ENCODE measurements at regions not wholly inside any gene's neighbourhood (a gene's known extent, or its start where the extent isn't known, plus 50 kb on each side); places are given as distances from the start of the nearest gene placed in this dataset.

DNA sequence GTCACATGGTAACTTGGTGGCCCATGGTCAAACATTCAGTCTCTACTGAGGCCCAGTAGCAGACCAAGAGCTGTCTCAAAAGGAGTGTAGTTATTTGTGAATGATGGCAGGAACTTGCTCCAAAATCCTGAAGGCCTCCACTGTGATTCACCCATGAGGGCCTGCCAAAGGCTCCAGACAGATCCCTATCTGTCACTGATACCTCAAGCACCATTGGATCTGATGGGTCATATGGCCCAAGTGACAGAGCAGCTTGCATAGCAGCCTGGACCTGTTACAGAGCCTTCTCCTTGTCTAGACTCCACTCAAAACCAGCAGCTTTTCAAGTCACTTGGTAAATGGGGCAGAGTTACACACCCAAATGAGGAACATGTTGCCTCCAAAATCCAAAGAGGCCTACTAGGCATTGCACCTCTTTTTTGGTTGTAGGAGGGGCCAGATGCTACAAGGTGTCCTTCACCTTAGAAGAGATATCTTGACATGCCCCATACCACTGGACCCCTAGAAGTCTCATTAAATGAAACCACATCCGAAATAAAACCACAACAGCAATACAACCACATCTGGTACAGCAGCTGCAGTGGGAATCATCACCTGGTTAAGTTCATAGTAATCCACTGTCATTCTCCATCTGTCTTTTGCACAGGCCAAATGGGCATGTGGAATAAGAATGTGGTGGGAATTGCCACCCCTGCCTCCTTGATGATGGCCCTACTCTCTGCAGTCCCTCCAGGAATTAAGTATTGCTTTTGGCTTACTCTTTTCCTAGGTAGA lies 150.4 kb upstream of the MAX start:
- TF ChIP-seq, protein P1, sequence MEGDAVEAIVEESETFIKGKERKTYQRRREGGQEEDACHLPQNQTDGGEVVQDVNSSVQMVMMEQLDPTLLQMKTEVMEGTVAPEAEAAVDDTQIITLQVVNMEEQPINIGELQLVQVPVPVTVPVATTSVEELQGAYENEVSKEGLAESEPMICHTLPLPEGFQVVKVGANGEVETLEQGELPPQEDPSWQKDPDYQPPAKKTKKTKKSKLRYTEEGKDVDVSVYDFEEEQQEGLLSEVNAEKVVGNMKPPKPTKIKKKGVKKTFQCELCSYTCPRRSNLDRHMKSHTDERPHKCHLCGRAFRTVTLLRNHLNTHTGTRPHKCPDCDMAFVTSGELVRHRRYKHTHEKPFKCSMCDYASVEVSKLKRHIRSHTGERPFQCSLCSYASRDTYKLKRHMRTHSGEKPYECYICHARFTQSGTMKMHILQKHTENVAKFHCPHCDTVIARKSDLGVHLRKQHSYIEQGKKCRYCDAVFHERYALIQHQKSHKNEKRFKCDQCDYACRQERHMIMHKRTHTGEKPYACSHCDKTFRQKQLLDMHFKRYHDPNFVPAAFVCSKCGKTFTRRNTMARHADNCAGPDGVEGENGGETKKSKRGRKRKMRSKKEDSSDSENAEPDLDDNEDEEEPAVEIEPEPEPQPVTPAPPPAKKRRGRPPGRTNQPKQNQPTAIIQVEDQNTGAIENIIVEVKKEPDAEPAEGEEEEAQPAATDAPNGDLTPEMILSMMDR (IDR thresholded peaks at IDR 0.05), result no peak
- TF ChIP-seq POLR2A (IDR thresholded peaks at IDR 0.05), result no peak
